ENCODE measurements at regions not wholly inside any gene's neighbourhood (a gene's known extent, or its start where the extent isn't known, plus 50 kb on each side); places are given as distances from the start of the nearest gene placed in this dataset.

- no TSS peak for BruUV-seq (replicated peaks)
- Histone ChIP-seq H2BK20ac (ENCODE audit: low read depth, low read length) (no peak overlapping the region), H2AFZ (replicated peaks; ENCODE audit: low read length, poor library complexity) (no peak overlapping the region), H3K27me3 (ENCODE audit: control insufficient read depth, insufficient read depth, low read length) (no peaks in the 10 kb centered on the region), H3K4ac (ENCODE audit: low read depth, low read length) (no peak overlapping the region), H4K5ac (ENCODE audit: low read depth, low read length) (no peak overlapping the region), H3K56ac (ENCODE audit: extremely low read depth, insufficient read depth, low read length) (no peak overlapping the region), H3K27ac (ENCODE audit: insufficient read depth, low read length) (no peak overlapping the region), H3K9me3 (ENCODE audit: control insufficient read depth, insufficient read depth, low read length) (peaks cover 19% of the 10 kb centered on the region), H2AK9ac (replicated peaks; ENCODE audit: low read depth, low read length, poor library complexity) (no peak overlapping the region), H2BK120ac (ENCODE audit: low read depth, low read length) (no peak overlapping the region), H4K8ac (ENCODE audit: low read depth in 2 of 2, low read length in 2 of 2) (no peak overlapping the region), H4K91ac (ENCODE audit: insufficient read depth, low read depth, low read length) (no peak overlapping the region), H4K20me1 (ENCODE audit: insufficient read depth, low read length) (no peaks in the 10 kb centered on the region), H2BK5ac (ENCODE audit: low read depth, low read length, poor library complexity, severe bottlenecking) (no peak overlapping the region), H3K9ac (ENCODE audit: low read depth, low read length) (no peak overlapping the region), H3K36me3 (ENCODE audit: control insufficient read depth, insufficient read depth, low read length) (no peaks in the 10 kb centered on the region), H2BK15ac (ENCODE audit: low read depth, low read length) (no peak overlapping the region), H3K79me1 (ENCODE audit: low read depth in 1 of 2, low read length in 2 of 2) (no peaks in the 10 kb centered on the region), H3K4me3 (ENCODE audit: insufficient read depth, low read depth, low read length) (no peak overlapping the region), H3K4me1 (ENCODE audit: control insufficient read depth, insufficient read depth, low read length) (no peaks in the 10 kb centered on the region), H3K23ac (ENCODE audit: low read depth, low read length) (no peak overlapping the region), H3K9me1 (ENCODE audit: insufficient read depth, low read length) (no peaks in the 10 kb centered on the region), H2AK5ac (ENCODE audit: low read depth, low read length) (no peak overlapping the region), H3K18ac (ENCODE audit: low read depth, low read length) (no peak overlapping the region), H3K4me2 (ENCODE audit: low read depth, low read length) (no peak overlapping the region), H3K14ac (replicated peaks; ENCODE audit: low read depth, low read length) (no peak overlapping the region)
- CTCF ChIA-PET: no interaction called here
- TF ChIP-seq CEBPB (IDR thresholded peaks at IDR 0.05; ENCODE audit: low read depth, low read length) (no peak), BHLHE40 (IDR thresholded peaks at IDR 0.05; ENCODE audit: low read depth, low read length) (no peak), MAZ (IDR thresholded peaks at IDR 0.05; ENCODE audit: borderline replicate concordance, low read depth, low read length) (no peak), FOS (IDR thresholded peaks at IDR 0.05; ENCODE audit: low read depth, low read length) (no peak), CHD1 (IDR thresholded peaks at IDR 0.05; ENCODE audit: low read depth, low read length) (no peak), POLR2A (IDR thresholded peaks at IDR 0.05; ENCODE audit: low read depth, low read length) (no peak), NFE2L2 (IDR thresholded peaks at IDR 0.05; ENCODE audit: low read depth, low read length) (no peak), MAFK (IDR thresholded peaks at IDR 0.05; ENCODE audit: low read depth, low read length) (no peak), RCOR1 (IDR thresholded peaks at IDR 0.05; ENCODE audit: insufficient replicate concordance, low read length) (no peak), RAD21 (IDR thresholded peaks at IDR 0.05; ENCODE audit: low read length) (no peak), MXI1 (IDR thresholded peaks at IDR 0.05; ENCODE audit: borderline replicate concordance, low read depth, low read length) (no peak), RFX5 (IDR thresholded peaks at IDR 0.05; ENCODE audit: low read depth, low read length) (no peak), USF2 (IDR thresholded peaks at IDR 0.05; ENCODE audit: low read depth, low read length) (no peak), SMC3 (IDR thresholded peaks at IDR 0.05; ENCODE audit: low read depth, low read length) (no peak), CTCF (conservative IDR thresholded peaks at IDR 0.05; ENCODE audit: low read depth, low read length) (no peak), ELK1 (IDR thresholded peaks at IDR 0.05; ENCODE audit: borderline replicate concordance, low read depth, low read length) (no peak)
- ATAC-seq (ENCODE audit: low read depth) (no peak), DNase-seq (no peak)
- WGBS, 2 experiments (ENCODE audit: extremely low coverage in 2 of 2, insufficient read length in 1 of 2): no CpG with 5 or more reads among the region's 5 CpGs
- dilution Hi-C loops (cut with HindIII; ENCODE audit: low sequenced_read_pairs, unreplicated experiment): no loop called here
- POLR2A ChIA-PET (ENCODE audit: unreplicated experiment): no interaction called here
- intact Hi-C loops (cut with micrococcal nuclease): no loop called here
- in situ Hi-C loops (cut with MboI; ENCODE audit: low sequenced_read_pairs): no loop called here
Measured at GRCh38 chr10:2618690-2619089, 448.7 kb upstream of the PFKP start.
